ENCODE measurements at regions not wholly inside any gene's neighbourhood (a gene's known extent, or its start where the extent isn't known, plus 50 kb on each side); places are given as distances from the start of the nearest gene placed in this dataset.

DNA sequence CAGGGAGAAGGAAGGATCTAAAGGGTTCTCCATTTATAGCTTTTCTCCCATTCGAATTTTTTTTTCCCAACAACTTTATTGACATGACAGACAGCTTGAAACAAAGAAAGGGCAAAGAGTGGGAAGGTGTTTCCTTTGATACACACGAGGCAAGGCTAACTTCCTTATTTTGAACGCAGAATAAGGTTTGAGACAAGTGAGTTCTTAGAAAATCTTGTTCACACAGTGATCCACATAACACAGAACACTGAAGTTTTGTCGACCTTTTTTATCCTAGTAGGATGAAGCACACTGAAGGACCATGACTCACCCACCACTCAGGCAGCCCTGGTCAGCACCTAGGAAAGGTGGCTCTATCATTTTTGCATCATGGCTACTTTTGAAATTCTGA, 425.8 kb upstream of the MDFIC2 start:
- DNase-seq (ENCODE audit: extremely low read depth, insufficient read length) = no peak
- TF ChIP-seq, protein P1, sequence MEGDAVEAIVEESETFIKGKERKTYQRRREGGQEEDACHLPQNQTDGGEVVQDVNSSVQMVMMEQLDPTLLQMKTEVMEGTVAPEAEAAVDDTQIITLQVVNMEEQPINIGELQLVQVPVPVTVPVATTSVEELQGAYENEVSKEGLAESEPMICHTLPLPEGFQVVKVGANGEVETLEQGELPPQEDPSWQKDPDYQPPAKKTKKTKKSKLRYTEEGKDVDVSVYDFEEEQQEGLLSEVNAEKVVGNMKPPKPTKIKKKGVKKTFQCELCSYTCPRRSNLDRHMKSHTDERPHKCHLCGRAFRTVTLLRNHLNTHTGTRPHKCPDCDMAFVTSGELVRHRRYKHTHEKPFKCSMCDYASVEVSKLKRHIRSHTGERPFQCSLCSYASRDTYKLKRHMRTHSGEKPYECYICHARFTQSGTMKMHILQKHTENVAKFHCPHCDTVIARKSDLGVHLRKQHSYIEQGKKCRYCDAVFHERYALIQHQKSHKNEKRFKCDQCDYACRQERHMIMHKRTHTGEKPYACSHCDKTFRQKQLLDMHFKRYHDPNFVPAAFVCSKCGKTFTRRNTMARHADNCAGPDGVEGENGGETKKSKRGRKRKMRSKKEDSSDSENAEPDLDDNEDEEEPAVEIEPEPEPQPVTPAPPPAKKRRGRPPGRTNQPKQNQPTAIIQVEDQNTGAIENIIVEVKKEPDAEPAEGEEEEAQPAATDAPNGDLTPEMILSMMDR (IDR thresholded peaks at IDR 0.05; ENCODE audit: insufficient read depth, low read length, poor library complexity, severe bottlenecking) = no peak
- Histone ChIP-seq H3K4me3 (replicated peaks; ENCODE audit: low read depth, low read length) (no peak overlapping the region), H3K27me3 (replicated peaks; ENCODE audit: control insufficient read depth, insufficient read depth, low read length) (no peaks in the 10 kb centered on the region), H3K36me3 (ENCODE audit: control insufficient read depth, insufficient read depth, low read length) (no peaks in the 10 kb centered on the region)

GRCh38 chr3:70737666-70738290, 425.3 kb upstream of the MDFIC2 start:
- no peak overlapping the region for H3K4me3 ChIP-seq (replicated peaks; ENCODE audit: low read depth, low read length)
- H3K27me3 ChIP-seq (replicated peaks; ENCODE audit: control insufficient read depth, insufficient read depth, low read length) = no peaks in the 10 kb centered on the region
- TF ChIP-seq, protein P1 (IDR thresholded peaks at IDR 0.05; ENCODE audit: insufficient read depth, low read length, poor library complexity, severe bottlenecking) = no peak
- no peak for DNase-seq (ENCODE audit: extremely low read depth, insufficient read length)
- H3K36me3 ChIP-seq (ENCODE audit: control insufficient read depth, insufficient read depth, low read length) = no peaks in the 10 kb centered on the region

DNA sequence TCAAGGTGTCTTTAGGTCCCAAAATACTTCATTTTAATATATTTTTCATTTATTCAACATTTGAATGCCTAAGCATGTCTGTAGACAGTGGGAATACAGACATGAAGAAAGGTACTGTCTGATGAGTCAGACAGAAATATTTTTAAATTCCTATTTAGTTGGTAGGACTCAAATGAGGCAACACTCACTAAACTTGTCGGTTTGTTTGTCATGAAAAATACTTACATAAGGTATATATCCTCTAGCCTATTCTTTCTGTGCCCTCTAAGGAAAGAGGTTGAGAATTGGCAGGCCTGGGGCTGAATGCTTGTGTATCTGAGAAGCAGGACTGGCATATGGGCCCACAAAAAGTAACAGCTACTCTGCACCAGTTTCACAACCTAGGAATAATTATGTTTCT, 423.6 kb upstream of the MDFIC2 start:
- no peaks in the 10 kb centered on the region for H3K27me3 ChIP-seq (replicated peaks; ENCODE audit: control insufficient read depth, insufficient read depth, low read length)
- DNase-seq (ENCODE audit: extremely low read depth, insufficient read length) = no peak
- TF ChIP-seq, protein P1 (IDR thresholded peaks at IDR 0.05; ENCODE audit: insufficient read depth, low read length, poor library complexity, severe bottlenecking) = no peak
- no peaks in the 10 kb centered on the region for H3K36me3 ChIP-seq (ENCODE audit: control insufficient read depth, insufficient read depth, low read length)
- H3K4me3 ChIP-seq (replicated peaks; ENCODE audit: low read depth, low read length) = no peak overlapping the region

GRCh38 chr3:70734756-70735155, 422.3 kb upstream of the MDFIC2 start:
- DNase-seq (ENCODE audit: extremely low read depth, insufficient read length) = no peak
- H3K27me3 ChIP-seq (replicated peaks; ENCODE audit: control insufficient read depth, insufficient read depth, low read length) = no peaks in the 10 kb centered on the region

GRCh38 chr3:70731046-70731445, 418.6 kb upstream of the MDFIC2 start:
- H3K27me3 ChIP-seq (replicated peaks; ENCODE audit: control insufficient read depth, insufficient read depth, low read length) = no peaks in the 10 kb centered on the region
- no peak overlapping the region for H3K4me3 ChIP-seq (replicated peaks; ENCODE audit: low read depth, low read length)
- DNase-seq (ENCODE audit: extremely low read depth, insufficient read length) = no peak
- no peaks in the 10 kb centered on the region for H3K36me3 ChIP-seq (ENCODE audit: control insufficient read depth, insufficient read depth, low read length)
- TF ChIP-seq, protein P1 (IDR thresholded peaks at IDR 0.05; ENCODE audit: insufficient read depth, low read length, poor library complexity, severe bottlenecking) = no peak

More at GRCh38 chr3:70734756-70735155, 422.3 kb upstream of the MDFIC2 start:
- TF ChIP-seq, protein P1 (IDR thresholded peaks at IDR 0.05; ENCODE audit: insufficient read depth, low read length, poor library complexity, severe bottlenecking) = no peak
- Histone ChIP-seq H3K4me3 (replicated peaks; ENCODE audit: low read depth, low read length) (no peak overlapping the region), H3K36me3 (ENCODE audit: control insufficient read depth, insufficient read depth, low read length) (no peaks in the 10 kb centered on the region)

DNA sequence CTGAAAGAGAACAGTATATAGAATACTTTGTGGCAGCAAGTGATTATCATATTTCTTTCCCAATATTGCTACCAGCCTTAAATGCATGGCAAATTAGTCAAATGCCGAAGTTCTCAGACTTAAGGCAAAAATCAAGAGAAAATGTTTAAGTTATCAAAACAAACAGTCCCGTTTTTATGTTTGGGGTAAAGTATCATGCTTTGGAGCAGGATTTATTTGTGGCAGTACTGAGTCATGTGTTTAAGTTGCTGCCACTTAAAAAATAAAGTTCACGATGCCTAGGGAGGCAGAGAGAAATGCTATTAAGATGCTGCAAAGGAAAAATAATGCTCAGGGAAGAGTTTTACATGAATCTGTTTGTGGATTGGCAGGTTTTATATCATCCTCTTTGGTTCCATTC, 417.4 kb upstream of the MDFIC2 start:
- Histone ChIP-seq H3K4me3 (replicated peaks; ENCODE audit: low read depth, low read length) (no peak overlapping the region), H3K36me3 (ENCODE audit: control insufficient read depth, insufficient read depth, low read length) (no peaks in the 10 kb centered on the region), H3K27me3 (replicated peaks; ENCODE audit: control insufficient read depth, insufficient read depth, low read length) (no peaks in the 10 kb centered on the region)
- no peak for DNase-seq (ENCODE audit: extremely low read depth, insufficient read length)
- TF ChIP-seq, protein P1 (IDR thresholded peaks at IDR 0.05; ENCODE audit: insufficient read depth, low read length, poor library complexity, severe bottlenecking) = no peak

Measured in GM06990 (cell line).